DOHH2 (cell line): ENCODE measurements at regions not wholly inside any gene's neighbourhood (a gene's known extent, or its start where the extent isn't known, plus 50 kb on each side); places are given as distances from the start of the nearest gene placed in this dataset.

Experiments
- CTCF ChIP-seq: fragments of 200-600 bp; sonication (generic); IDR thresholded peaks from one replicate; pipeline ENCODE4 v1.5.1; 2014; ENCODE audit warnings: antibody characterized with exemption, mild to moderate bottlenecking, low read depth, low read length; ENCODE audit not compliant: poor library complexity, severe bottlenecking
- EZH2phosphoT487 ChIP-seq: fragments of 200-600 bp; sonication (generic); IDR thresholded peaks from 2 replicates; pipeline ENCODE4 v1.6.1; 2017; ENCODE audit warnings: borderline replicate concordance, mild to moderate bottlenecking, antibody characterized with exemption, low read length, moderate library complexity, mixed read lengths

GRCh38 chr4:10973686-10974085, 289.1 kb upstream of the CLNK start:
- TF ChIP-seq CTCF (no peak), EZH2phosphoT487 (no peak)
